ENCODE measurements at regions not wholly inside any gene's neighbourhood (a gene's known extent, or its start where the extent isn't known, plus 50 kb on each side); places are given as distances from the start of the nearest gene placed in this dataset.
A peak's percentile ranks its signal among the peaks of the same experiment; 100 is the strongest.

DNA sequence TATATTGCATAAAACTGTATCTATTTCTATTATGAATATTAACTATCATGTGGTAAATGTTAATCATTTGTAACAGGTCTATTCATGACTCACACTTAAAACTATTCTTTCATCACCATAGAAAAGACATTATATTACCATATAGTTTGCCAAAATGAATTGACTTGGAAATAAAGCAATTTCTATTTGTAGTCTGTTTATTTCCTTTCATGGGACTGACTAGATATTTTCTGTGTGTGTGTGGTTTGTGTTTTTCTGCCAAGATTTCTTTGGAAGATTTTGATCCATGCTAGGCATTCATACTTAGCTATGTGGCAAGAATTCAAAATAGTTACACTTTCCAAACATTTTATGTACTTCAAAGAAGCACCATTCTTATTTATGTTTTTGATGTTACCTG lies 522.5 kb upstream of the AGTR1 start:
- ATAC-seq (ENCODE audit: low FRiP score): peak; percentile 44
- DNase-seq (ENCODE audit: low spot score): no peak
- TF ChIP-seq, protein P1, sequence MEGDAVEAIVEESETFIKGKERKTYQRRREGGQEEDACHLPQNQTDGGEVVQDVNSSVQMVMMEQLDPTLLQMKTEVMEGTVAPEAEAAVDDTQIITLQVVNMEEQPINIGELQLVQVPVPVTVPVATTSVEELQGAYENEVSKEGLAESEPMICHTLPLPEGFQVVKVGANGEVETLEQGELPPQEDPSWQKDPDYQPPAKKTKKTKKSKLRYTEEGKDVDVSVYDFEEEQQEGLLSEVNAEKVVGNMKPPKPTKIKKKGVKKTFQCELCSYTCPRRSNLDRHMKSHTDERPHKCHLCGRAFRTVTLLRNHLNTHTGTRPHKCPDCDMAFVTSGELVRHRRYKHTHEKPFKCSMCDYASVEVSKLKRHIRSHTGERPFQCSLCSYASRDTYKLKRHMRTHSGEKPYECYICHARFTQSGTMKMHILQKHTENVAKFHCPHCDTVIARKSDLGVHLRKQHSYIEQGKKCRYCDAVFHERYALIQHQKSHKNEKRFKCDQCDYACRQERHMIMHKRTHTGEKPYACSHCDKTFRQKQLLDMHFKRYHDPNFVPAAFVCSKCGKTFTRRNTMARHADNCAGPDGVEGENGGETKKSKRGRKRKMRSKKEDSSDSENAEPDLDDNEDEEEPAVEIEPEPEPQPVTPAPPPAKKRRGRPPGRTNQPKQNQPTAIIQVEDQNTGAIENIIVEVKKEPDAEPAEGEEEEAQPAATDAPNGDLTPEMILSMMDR (IDR thresholded peaks at IDR 0.05): no peak

DNA sequence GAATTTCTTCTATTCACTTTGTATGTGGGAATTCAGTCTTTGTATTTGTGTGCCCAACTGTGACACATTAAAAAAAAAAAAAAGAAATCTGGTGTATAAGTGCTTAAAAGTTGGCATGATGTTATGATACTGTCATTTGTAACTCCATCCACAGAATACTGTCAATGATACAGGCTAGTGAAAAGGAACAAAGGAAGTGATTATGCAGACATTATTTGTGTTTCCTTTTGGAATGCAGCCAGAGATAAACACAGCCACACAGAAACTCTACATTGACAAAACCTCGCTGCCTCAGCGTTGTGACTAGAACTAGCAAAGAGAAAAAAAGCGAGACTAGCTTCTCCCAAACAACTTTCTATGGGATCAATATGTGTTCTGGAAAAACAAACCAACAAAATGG lies 519.2 kb upstream of the AGTR1 start:
- TF ChIP-seq, protein P1 (IDR thresholded peaks at IDR 0.05): no peak
- DNase-seq (ENCODE audit: low spot score): no peak
- no peak for ATAC-seq (ENCODE audit: low FRiP score)

DNA sequence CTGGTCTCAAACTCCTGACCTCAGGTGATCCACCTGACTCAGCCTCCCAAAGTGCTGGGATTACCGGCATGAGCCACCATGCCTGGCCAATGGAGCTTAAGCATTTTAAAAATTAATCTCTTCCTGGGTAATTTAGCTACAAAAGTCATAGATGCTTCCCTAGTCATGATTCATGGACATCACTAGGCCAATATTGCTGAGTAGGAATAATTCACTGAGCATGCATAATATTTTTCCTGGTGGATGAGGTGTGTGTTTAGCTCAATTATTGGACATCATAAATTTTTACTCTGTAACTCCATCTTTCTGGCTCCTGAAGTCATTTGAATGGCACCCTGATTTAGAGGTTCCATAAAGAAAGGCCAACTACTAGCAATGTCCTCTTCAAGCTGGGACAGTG lies 512.9 kb upstream of the AGTR1 start:
- ATAC-seq (ENCODE audit: low FRiP score) (no peak), DNase-seq (ENCODE audit: low spot score) (no peak)
- TF ChIP-seq, protein P1 (IDR thresholded peaks at IDR 0.05): no peak

DNA sequence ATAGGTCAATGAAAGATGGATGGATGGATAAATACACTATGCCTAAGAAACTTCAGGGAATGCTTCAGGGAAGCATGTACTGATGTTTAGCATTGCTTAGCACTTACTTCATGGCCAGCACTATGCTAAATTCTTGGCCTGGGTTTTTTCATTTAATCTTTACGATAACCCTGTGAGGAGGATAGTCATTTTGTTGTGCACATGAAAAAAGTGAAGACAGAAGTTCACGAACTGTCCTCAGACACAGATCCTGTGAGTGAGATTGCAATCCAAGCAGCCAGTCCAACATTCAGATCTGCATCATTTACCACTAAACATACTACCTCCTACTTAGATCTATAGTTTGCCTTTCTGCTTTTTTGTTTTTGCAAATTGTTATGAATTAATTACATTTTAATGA lies 510.8 kb upstream of the AGTR1 start:
- DNase-seq (ENCODE audit: low spot score): no peak
- TF ChIP-seq, protein P1 (IDR thresholded peaks at IDR 0.05): no peak
- ATAC-seq (ENCODE audit: low FRiP score): no peak

DNA sequence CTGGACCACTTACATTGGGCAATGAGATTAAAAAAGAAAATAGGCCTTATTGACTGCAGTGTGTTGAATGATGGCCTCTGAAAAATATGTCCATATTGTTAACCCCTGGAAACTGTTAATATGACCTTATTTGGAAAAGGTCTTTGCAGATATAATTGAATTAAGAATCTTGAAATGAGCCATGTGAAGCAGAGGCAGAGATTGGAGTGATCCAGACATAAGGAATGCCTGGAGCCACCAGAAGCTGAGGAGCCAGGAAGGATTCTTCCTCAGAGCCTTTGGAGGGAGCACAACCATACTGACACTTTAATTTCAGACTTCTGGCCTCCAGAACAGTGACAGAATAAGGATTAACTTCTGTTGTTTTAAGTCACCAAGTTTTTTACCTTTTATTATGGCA lies 510.4 kb upstream of the AGTR1 start:
- no peak for ATAC-seq (ENCODE audit: low FRiP score)
- TF ChIP-seq, protein P1 (IDR thresholded peaks at IDR 0.05): no peak
- DNase-seq (ENCODE audit: low spot score): no peak

DNA sequence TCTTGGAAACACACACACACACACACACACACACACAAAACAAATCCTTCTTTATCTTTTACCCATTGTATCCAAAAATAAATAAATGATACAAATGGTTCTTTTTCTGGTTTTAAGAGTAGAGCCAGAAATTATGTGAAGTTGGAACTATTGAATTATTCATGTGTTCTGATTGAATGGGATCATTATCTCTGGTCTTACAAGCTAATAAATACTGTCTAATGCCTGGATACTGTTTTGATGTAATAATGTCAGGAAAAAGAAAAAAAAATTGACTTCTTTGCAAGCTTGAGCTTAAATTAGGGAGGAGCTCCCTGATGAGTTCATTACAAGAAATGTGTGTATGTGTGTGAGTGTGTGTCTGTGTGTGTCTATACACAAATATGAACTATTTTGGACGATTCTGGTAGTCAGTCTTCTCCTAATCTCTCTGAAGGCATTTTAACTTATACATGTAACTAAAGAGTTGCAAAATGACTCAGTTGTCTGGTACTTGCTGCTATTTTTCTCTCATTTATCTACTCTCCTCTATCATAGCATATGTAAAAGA lies 507.2 kb upstream of the AGTR1 start:
- TF ChIP-seq, protein P1 (IDR thresholded peaks at IDR 0.05): no peak
- DNase-seq (ENCODE audit: low spot score) (no peak), ATAC-seq (ENCODE audit: low FRiP score) (no peak)

DNA sequence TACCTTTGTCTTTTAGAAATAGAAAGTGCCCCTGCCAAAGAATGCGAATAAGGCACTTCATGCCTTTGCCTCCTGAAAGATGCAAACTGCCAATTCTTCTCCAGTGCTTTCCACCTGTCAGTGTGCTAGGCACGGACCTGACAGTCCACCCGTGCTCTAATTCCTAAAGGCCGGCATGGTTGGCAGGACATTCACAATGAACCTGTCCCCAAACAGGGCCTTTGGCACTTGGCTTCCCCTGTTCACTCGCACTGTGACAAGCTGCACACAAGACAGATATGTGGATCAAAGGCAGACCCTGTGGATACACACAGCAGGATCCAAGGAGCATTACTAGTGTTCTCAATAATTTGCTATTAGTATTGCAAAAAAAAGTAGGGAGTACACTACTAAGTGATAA lies 505.7 kb upstream of the AGTR1 start:
- ATAC-seq (ENCODE audit: low FRiP score): no peak
- no peak for DNase-seq (ENCODE audit: low spot score)
- TF ChIP-seq, protein P1 (IDR thresholded peaks at IDR 0.05): no peak
